GM15510 (cell line): ENCODE measurements at regions not wholly inside any gene's neighbourhood (a gene's known extent, or its start where the extent isn't known, plus 50 kb on each side); places are given as distances from the start of the nearest gene placed in this dataset.

ENCODE experiments used
- POLR2A ChIP-seq: IDR thresholded peaks from 3 replicates; pipeline ENCODE4 v1.6.1; 2011; ENCODE audit warnings: borderline replicate concordance; ENCODE audit not compliant: insufficient read length; ENCODE audit errors: extremely low read depth

- peak; percentile 22 for TF ChIP-seq POLR2A
Observed at GRCh38 chr13:42395086-42395821, 123.3 kb downstream of the AKAP11 start.

GRCh38 chr13:42396501-42396900, 124.5 kb downstream of the AKAP11 start:
- TF ChIP-seq POLR2A: peak; percentile 26

- TF ChIP-seq POLR2A: no peak
Observed at GRCh38 chr13:42396901-42397655, 125.1 kb downstream of the AKAP11 start.

- no peak for TF ChIP-seq POLR2A
Observed at GRCh38 chr13:42398533-42398932, 126.6 kb downstream of the AKAP11 start.

- TF ChIP-seq POLR2A: no peak
Observed at GRCh38 chr13:42400188-42400833, 128.4 kb downstream of the AKAP11 start.

- TF ChIP-seq POLR2A: no peak
Observed at GRCh38 chr13:42401376-42401775, 129.4 kb downstream of the AKAP11 start.

GRCh38 chr13:42405665-42406390, 133.9 kb downstream of the AKAP11 start:
- TF ChIP-seq POLR2A: no peak

GRCh38 chr13:42409075-42409474, 137.1 kb downstream of the AKAP11 start:
- TF ChIP-seq POLR2A: no peak

- no peak for TF ChIP-seq POLR2A
Observed at GRCh38 chr13:42409551-42409950, 137.6 kb downstream of the AKAP11 start.

- no peak for TF ChIP-seq POLR2A
Observed at GRCh38 chr13:42412812-42413483, 141.0 kb downstream of the AKAP11 start.

- TF ChIP-seq POLR2A: no peak
Observed at GRCh38 chr13:42413484-42413815, 141.5 kb downstream of the AKAP11 start.

GRCh38 chr13:42417626-42418025, 145.7 kb downstream of the AKAP11 start:
- TF ChIP-seq POLR2A: no peak

GRCh38 chr13:42418184-42418583, 146.2 kb downstream of the AKAP11 start:
- no peak for TF ChIP-seq POLR2A

GRCh38 chr13:42420304-42420703, 148.4 kb downstream of the AKAP11 start:
- TF ChIP-seq POLR2A: no peak
